ENCODE measurements at regions not wholly inside any gene's neighbourhood (a gene's known extent, or its start where the extent isn't known, plus 50 kb on each side); places are given as distances from the start of the nearest gene placed in this dataset.

DNA sequence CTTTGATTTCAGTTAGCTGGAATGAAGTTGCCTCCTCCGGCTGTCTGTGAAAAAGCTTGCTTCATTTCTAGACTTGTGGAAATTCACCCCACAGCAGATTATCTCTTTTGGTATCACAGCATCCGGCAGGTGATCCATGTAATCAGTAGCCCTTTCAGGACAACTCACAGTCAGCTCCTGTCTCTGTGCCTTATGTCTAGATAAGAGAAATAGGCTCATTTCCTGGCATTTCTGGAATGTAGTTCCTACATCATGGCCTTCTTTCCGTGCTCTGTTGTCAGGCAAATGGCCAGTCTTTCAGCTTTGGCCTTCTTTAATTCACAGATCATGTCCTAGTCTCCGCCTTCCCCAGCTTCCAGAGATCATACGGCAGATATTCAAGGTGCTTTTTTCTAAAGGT is 455.4 kb downstream of the NUP35 start:
- FAIRE-seq: no peak
- DNase-seq (ENCODE audit: low read depth): no peak
- no peak overlapping the region for H3K4me3 ChIP-seq (ENCODE audit: low read depth, low read length)
- H3K36me3 ChIP-seq (ENCODE audit: control insufficient read depth, insufficient read depth, low read length): no peaks in the 10 kb centered on the region
- no peaks in the 10 kb centered on the region for H3K27me3 ChIP-seq (ENCODE audit: control insufficient read depth, insufficient read depth, low read length)
- TF ChIP-seq, protein P1, sequence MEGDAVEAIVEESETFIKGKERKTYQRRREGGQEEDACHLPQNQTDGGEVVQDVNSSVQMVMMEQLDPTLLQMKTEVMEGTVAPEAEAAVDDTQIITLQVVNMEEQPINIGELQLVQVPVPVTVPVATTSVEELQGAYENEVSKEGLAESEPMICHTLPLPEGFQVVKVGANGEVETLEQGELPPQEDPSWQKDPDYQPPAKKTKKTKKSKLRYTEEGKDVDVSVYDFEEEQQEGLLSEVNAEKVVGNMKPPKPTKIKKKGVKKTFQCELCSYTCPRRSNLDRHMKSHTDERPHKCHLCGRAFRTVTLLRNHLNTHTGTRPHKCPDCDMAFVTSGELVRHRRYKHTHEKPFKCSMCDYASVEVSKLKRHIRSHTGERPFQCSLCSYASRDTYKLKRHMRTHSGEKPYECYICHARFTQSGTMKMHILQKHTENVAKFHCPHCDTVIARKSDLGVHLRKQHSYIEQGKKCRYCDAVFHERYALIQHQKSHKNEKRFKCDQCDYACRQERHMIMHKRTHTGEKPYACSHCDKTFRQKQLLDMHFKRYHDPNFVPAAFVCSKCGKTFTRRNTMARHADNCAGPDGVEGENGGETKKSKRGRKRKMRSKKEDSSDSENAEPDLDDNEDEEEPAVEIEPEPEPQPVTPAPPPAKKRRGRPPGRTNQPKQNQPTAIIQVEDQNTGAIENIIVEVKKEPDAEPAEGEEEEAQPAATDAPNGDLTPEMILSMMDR (IDR thresholded peaks at IDR 0.05; ENCODE audit: insufficient read depth, low read length, severe bottlenecking): no peak

DNA sequence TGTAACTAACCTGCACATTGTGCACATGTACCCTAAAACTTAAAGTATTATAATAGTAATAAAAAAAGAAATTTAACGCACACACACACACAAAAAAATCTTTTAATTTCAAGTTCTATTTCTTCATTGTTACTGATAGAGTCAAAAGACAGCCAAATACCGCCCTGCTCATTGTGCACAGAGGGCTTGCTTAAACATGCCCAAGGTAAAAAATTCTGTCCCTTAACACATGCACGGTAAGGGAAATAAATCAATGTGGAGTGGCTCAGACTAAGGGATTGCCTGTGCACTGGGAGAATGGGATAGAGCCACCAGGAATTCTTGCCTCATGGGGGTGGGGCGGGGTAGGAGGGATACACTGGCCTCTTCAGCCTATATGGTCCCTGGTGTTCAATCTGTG is 468.0 kb downstream of the NUP35 start:
- no peaks in the 10 kb centered on the region for H3K36me3 ChIP-seq (ENCODE audit: control insufficient read depth, insufficient read depth, low read length)
- H3K4me3 ChIP-seq (ENCODE audit: low read depth, low read length): no peak overlapping the region
- FAIRE-seq (no peak), DNase-seq (ENCODE audit: low read depth) (peak; percentile 41)
- TF ChIP-seq, protein P1 (IDR thresholded peaks at IDR 0.05; ENCODE audit: insufficient read depth, low read length, severe bottlenecking): no peak
- H3K27me3 ChIP-seq (ENCODE audit: control insufficient read depth, insufficient read depth, low read length): no peaks in the 10 kb centered on the region

DNA sequence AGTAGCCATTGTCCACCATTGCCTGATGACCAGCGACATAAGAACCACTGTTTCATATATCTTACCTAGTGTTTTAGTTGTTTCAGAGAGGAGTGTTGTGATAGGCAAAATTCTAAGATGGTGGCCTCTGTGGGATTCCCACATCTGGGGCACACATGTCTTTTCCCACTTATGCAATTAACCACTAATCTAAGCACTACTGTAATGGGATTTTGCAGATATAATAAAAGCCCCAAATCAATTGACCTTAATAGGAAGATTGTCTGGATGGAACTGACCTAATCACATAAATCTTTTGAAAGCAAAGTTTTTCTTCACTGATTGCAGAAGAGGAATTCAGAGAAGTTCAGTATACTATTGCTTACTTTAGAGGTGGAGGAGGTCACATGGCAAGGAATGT is 469.9 kb downstream of the NUP35 start:
- FAIRE-seq (no peak), DNase-seq (ENCODE audit: low read depth) (no peak)
- Histone ChIP-seq H3K27me3 (ENCODE audit: control insufficient read depth, insufficient read depth, low read length) (no peaks in the 10 kb centered on the region), H3K36me3 (ENCODE audit: control insufficient read depth, insufficient read depth, low read length) (no peaks in the 10 kb centered on the region), H3K4me3 (ENCODE audit: low read depth, low read length) (no peak overlapping the region)
- TF ChIP-seq, protein P1 (IDR thresholded peaks at IDR 0.05; ENCODE audit: insufficient read depth, low read length, severe bottlenecking): no peak

DNA sequence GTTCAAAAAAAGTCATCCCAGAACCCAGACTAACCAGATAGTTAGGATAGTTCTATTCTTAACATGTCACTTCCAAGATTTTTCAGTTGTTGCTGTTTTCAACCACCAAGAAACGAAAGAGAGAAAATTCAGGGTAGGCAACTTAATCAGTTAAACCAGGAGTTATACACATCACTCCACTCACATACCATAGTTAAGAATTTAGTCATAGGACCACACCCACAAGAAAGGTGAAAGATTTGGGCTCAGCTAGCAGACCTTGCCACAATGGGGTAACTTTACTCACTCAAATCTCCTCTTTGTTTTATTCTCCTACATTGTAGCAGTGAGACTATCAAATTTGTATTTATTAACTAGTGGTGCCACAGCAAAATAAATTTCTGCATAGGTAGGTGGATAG is 473.6 kb downstream of the NUP35 start:
- Histone ChIP-seq H3K27me3 (ENCODE audit: control insufficient read depth, insufficient read depth, low read length) (no peaks in the 10 kb centered on the region), H3K4me3 (ENCODE audit: low read depth, low read length) (no peak overlapping the region), H3K36me3 (ENCODE audit: control insufficient read depth, insufficient read depth, low read length) (no peaks in the 10 kb centered on the region)
- DNase-seq (ENCODE audit: low read depth) (peak; percentile 18), FAIRE-seq (no peak)
- TF ChIP-seq, protein P1 (IDR thresholded peaks at IDR 0.05; ENCODE audit: insufficient read depth, low read length, severe bottlenecking): no peak

DNA sequence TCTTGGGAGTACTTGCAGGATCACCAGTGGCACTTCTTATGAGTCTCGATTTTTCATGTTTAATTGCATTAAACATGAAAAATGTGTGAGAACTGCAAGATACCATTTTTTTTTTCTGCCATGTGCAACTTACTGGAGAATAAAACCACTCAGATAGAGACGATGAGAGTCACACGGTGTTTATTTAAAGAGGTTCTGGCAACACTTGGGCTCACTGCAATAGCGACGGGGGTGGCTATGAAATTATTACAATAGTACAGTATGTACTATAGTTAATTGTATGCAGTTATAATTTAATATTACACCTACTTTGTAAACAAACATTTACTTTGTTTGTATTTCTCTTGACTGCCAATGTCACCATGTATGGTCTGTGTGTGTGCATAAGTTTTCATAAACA is 479.8 kb downstream of the NUP35 start:
- Histone ChIP-seq H3K27me3 (ENCODE audit: control insufficient read depth, insufficient read depth, low read length) (no peaks in the 10 kb centered on the region), H3K36me3 (ENCODE audit: control insufficient read depth, insufficient read depth, low read length) (no peaks in the 10 kb centered on the region), H3K4me3 (ENCODE audit: low read depth, low read length) (no peak overlapping the region)
- FAIRE-seq (no peak), DNase-seq (ENCODE audit: low read depth) (no peak)
- TF ChIP-seq, protein P1 (IDR thresholded peaks at IDR 0.05; ENCODE audit: insufficient read depth, low read length, severe bottlenecking): no peak

DNA sequence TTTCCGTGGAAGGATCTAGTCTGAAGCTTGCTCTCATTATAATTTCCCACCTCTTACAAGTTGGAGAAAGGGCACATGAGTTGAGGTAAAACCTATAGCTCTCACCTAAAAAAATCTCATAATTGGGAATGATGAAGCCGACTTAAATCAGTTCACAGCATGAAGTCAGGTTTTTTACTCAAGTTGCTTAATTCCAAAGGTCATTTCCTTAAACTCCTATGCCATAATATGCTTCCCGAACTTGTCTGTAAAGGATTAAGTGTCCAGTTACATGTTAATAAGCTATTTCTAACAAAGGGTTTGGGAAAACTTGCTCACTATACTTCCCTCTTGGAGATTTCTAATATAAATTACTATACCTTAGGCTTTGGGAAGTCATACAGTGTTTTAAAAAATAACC is 481.2 kb downstream of the NUP35 start:
- FAIRE-seq (no peak), DNase-seq (ENCODE audit: low read depth) (no peak)
- Histone ChIP-seq H3K4me3 (ENCODE audit: low read depth, low read length) (no peak overlapping the region), H3K27me3 (ENCODE audit: control insufficient read depth, insufficient read depth, low read length) (no peaks in the 10 kb centered on the region), H3K36me3 (ENCODE audit: control insufficient read depth, insufficient read depth, low read length) (no peaks in the 10 kb centered on the region)
- TF ChIP-seq, protein P1 (IDR thresholded peaks at IDR 0.05; ENCODE audit: insufficient read depth, low read length, severe bottlenecking): no peak

Measured in bronchial epithelial cell (primary cell).